ENCODE measurements at regions not wholly inside any gene's neighbourhood (a gene's known extent, or its start where the extent isn't known, plus 50 kb on each side); places are given as distances from the start of the nearest gene placed in this dataset.

DNA sequence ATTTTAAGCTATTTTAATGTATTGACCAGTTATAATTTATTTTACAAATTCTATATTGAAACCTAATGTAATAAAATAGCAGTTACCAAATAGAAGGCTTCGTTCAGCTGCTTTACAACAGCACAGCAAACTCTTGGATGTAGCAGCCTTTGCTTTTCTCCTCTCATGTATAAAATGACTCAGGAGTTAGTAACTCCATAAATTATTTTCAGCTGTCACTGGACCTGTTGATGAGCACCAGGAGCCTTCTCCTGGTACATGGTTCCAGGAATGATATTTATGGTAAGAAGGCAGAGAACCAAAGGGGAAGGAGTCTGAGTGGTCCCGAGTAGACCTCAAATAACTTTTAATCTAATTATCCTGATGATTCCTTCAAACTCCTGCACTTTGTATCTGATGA lies 256.4 kb upstream of the NETO1 start:
- TF ChIP-seq, protein P1, sequence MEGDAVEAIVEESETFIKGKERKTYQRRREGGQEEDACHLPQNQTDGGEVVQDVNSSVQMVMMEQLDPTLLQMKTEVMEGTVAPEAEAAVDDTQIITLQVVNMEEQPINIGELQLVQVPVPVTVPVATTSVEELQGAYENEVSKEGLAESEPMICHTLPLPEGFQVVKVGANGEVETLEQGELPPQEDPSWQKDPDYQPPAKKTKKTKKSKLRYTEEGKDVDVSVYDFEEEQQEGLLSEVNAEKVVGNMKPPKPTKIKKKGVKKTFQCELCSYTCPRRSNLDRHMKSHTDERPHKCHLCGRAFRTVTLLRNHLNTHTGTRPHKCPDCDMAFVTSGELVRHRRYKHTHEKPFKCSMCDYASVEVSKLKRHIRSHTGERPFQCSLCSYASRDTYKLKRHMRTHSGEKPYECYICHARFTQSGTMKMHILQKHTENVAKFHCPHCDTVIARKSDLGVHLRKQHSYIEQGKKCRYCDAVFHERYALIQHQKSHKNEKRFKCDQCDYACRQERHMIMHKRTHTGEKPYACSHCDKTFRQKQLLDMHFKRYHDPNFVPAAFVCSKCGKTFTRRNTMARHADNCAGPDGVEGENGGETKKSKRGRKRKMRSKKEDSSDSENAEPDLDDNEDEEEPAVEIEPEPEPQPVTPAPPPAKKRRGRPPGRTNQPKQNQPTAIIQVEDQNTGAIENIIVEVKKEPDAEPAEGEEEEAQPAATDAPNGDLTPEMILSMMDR (IDR thresholded peaks at IDR 0.05), result no peak
- no peak for TF ChIP-seq ZFX (IDR thresholded peaks at IDR 0.05; ENCODE audit: borderline replicate concordance)

Measured in 22Rv1 (cell line).